SK-N-SH (cell line): ENCODE measurements at regions not wholly inside any gene's neighbourhood (a gene's known extent, or its start where the extent isn't known, plus 50 kb on each side); places are given as distances from the start of the nearest gene placed in this dataset.

Experiments used
- CTCF ChIA-PET: fragments of 300-600, 350-600 bp; formaldehyde crosslinking; extraction: SDS; loops from one replicate; lab custom pipeline; 2021; lab: Yijun Ruan, JAX
- POLR2A ChIA-PET: fragments of 350-600 bp; sonication (Branson Sonifier 250); formaldehyde crosslinking; extraction: SDS; loops from one replicate; lab custom pipeline; 2020; ENCODE audit warnings: antibody characterized with exemption, inconsistent platforms; lab: Yijun Ruan, JAX
- DNase-seq: peaks from one replicate; pipeline ENCODE4 v3.0.0; 2012
- H2AFZ ChIP-seq: fragments of 200-600 bp; sonication (generic); 2 replicates; pipeline ENCODE4 v1.8.1; 2016; ENCODE audit warnings: antibody characterized with exemption, mild to moderate bottlenecking, low read depth
- H3F3A ChIP-seq: fragments of 200-600 bp; sonication (generic); replicated peaks from 2 replicates; pipeline ENCODE3; 2016; ENCODE audit warnings: antibody characterized with exemption, mild to moderate bottlenecking; ENCODE audit not compliant: insufficient read depth
- H3K27ac ChIP-seq, 2 experiments: fragments of 200-500 bp in 1 of 2; fragments of 200-600 bp in 1 of 2; sonication (Bioruptor generic) in 1 of 2; sonication (generic), shearing (Covaris generic) in 1 of 2; 2 replicates each; pipeline versions ENCODE4 v1.5.1 to v1.6.1; 2014 to 2016; ENCODE audit warnings: low read depth in 2 of 2, inconsistent platforms in 1 of 2, low read length in 1 of 2, mild to moderate bottlenecking in 1 of 2, mixed read lengths in 1 of 2
- H3K27me3 ChIP-seq: fragments of 200-600 bp; sonication (generic), shearing (Covaris generic); 2 replicates; pipeline ENCODE4 v1.6.1; 2016; ENCODE audit warnings: mixed run types; ENCODE audit not compliant: insufficient read depth
- H3K36me3 ChIP-seq, 2 experiments: fragments of 200-500 bp in 1 of 2; fragments of 200-600 bp in 1 of 2; sonication (Bioruptor generic) in 1 of 2; sonication (generic) in 1 of 2; replicated peaks in 1 of 2; 2 replicates each; pipeline versions ENCODE3 to v1.5.1; 2014 to 2016; ENCODE audit warnings: low read length in 1 of 2, mild to moderate bottlenecking in 1 of 2; ENCODE audit not compliant: insufficient read depth in 2 of 2, control insufficient read depth in 1 of 2
- H3K4me1 ChIP-seq, 2 experiments: fragments of 200-500 bp in 1 of 2; fragments of 200-600 bp in 1 of 2; sonication (Bioruptor generic) in 1 of 2; sonication (generic), shearing (Covaris generic) in 1 of 2; 2 replicates each; pipeline versions ENCODE4 v1.5.1 to v1.6.1; 2014 to 2016; ENCODE audit warnings: low read depth in 1 of 2, low read length in 1 of 2, mixed run types in 1 of 2; ENCODE audit not compliant: insufficient read depth in 2 of 2, control insufficient read depth in 1 of 2
- H3K4me2 ChIP-seq: fragments of 200-600 bp; sonication (generic), shearing (Covaris generic); 2 replicates; pipeline ENCODE4 v1.6.1; 2017; ENCODE audit warnings: mixed run types
- H3K4me3 ChIP-seq, 2 experiments: fragments of 200-500 bp in 1 of 2; fragments of 200-600 bp in 1 of 2; sonication (Bioruptor generic) in 1 of 2; sonication (generic), shearing (Covaris generic) in 1 of 2; 2 replicates each; pipeline versions ENCODE4 v1.5.1 to v1.8.1; 2014 to 2016; ENCODE audit warnings: low read depth in 2 of 2, inconsistent platforms in 1 of 2, low read length in 1 of 2, mild to moderate bottlenecking in 1 of 2, mixed read lengths in 1 of 2, moderate library complexity in 1 of 2
- H3K79me2 ChIP-seq: fragments of 200-600 bp; sonication (generic); 2 replicates; pipeline ENCODE4 v1.8.1; 2017; ENCODE audit warnings: mild to moderate bottlenecking; ENCODE audit not compliant: insufficient read depth
- H3K9ac ChIP-seq: fragments of 200-600 bp; sonication (generic); 2 replicates; pipeline ENCODE4 v1.6.1; 2017; ENCODE audit warnings: mixed run types
- H3K9me2 ChIP-seq: fragments of 200-600 bp; sonication (generic); 2 replicates; pipeline ENCODE4 v1.6.1; 2017; ENCODE audit warnings: mixed run types
- H3K9me3 ChIP-seq: fragments of 200-600 bp; sonication (generic); 2 replicates; pipeline ENCODE4 v1.6.1; 2017; ENCODE audit warnings: mixed run types, mild to moderate bottlenecking, moderate library complexity
- H4K20me1 ChIP-seq: fragments of 200-600 bp; sonication (generic); 2 replicates; pipeline ENCODE4 v1.6.1; 2017; ENCODE audit warnings: mild to moderate bottlenecking, mixed run types; ENCODE audit not compliant: insufficient read depth
- ELF1 ChIP-seq: IDR thresholded peaks from 2 replicates; pipeline ENCODE4 v1.4.0; 2012
- GATA2 ChIP-seq: sonication (generic); formaldehyde crosslinking; IDR thresholded peaks from 2 replicates; pipeline ENCODE4 v1.5.0; 2020; ENCODE audit warnings: mild to moderate bottlenecking, missing genetic modification reagents
- IRF3 ChIP-seq: fragments of 150-350 bp; IDR thresholded peaks from 2 replicates; pipeline ENCODE4 v1.6.1; 2016; ENCODE audit warnings: mild to moderate bottlenecking, low read depth, low read length
- PBX3 ChIP-seq: IDR thresholded peaks from 2 replicates; pipeline ENCODE4; 2012
- RCOR1 ChIP-seq: fragments of 150-350 bp; IDR thresholded peaks from 2 replicates; pipeline ENCODE4 v1.6.1; 2017; ENCODE audit warnings: antibody characterized with exemption, low read length
- RXRA ChIP-seq: IDR thresholded peaks from 2 replicates; pipeline ENCODE4 v1.4.0; 2012; ENCODE audit warnings: low read depth, mild to moderate bottlenecking, borderline replicate concordance
- WGBS: methylation state at CpG from one replicate; pipeline ENCODE4 v1.1.6; 2017; ENCODE audit warnings: low lambda C conversion rate; 5-methylcytosine and 5-hydroxymethylcytosine counted together
- TF ChIP-seq, protein P1 (sequence below): IDR thresholded peaks from 2 replicates; pipeline ENCODE4 v1.6.1; 2012; ENCODE audit warnings: mild to moderate bottlenecking, low read depth, low read length, moderate library complexity

- Histone ChIP-seq H3F3A (peaks cover 8% of the 10 kb centered on the region), H4K20me1 (no peaks in the 10 kb centered on the region), H3K4me1 (0 out of 4 replicates have a peak, but pooled peaks cover 0 to under 1% of the 10 kb centered on the region in 2 experiments), H3K9me3 (no peaks in the 10 kb centered on the region), H3K36me3 (no peaks in the 10 kb centered on the region), H3K27ac (no peak overlapping the region), H3K4me3 (no peak overlapping the region), H3K79me2 (no peaks in the 10 kb centered on the region), H3K27me3 (no peaks in the 10 kb centered on the region), H3K4me2 (no peak overlapping the region), H3K9me2 (no peaks in the 10 kb centered on the region), H3K9ac (no peak overlapping the region), H2AFZ (no peak overlapping the region)
- WGBS = 82% methylated on average over 3 of the region's 3 CpGs
- DNase-seq = no peak
- TF ChIP-seq, protein P1, sequence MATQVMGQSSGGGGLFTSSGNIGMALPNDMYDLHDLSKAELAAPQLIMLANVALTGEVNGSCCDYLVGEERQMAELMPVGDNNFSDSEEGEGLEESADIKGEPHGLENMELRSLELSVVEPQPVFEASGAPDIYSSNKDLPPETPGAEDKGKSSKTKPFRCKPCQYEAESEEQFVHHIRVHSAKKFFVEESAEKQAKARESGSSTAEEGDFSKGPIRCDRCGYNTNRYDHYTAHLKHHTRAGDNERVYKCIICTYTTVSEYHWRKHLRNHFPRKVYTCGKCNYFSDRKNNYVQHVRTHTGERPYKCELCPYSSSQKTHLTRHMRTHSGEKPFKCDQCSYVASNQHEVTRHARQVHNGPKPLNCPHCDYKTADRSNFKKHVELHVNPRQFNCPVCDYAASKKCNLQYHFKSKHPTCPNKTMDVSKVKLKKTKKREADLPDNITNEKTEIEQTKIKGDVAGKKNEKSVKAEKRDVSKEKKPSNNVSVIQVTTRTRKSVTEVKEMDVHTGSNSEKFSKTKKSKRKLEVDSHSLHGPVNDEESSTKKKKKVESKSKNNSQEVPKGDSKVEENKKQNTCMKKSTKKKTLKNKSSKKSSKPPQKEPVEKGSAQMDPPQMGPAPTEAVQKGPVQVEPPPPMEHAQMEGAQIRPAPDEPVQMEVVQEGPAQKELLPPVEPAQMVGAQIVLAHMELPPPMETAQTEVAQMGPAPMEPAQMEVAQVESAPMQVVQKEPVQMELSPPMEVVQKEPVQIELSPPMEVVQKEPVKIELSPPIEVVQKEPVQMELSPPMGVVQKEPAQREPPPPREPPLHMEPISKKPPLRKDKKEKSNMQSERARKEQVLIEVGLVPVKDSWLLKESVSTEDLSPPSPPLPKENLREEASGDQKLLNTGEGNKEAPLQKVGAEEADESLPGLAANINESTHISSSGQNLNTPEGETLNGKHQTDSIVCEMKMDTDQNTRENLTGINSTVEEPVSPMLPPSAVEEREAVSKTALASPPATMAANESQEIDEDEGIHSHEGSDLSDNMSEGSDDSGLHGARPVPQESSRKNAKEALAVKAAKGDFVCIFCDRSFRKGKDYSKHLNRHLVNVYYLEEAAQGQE = no peak
- no peak for TF ChIP-seq RXRA
- ChIA-PET CTCF (no interaction called here), POLR2A (no interaction called here)
Measured at GRCh38 chr9:18352711-18353110, 121.2 kb upstream of the ADAMTSL1 start.

DNA sequence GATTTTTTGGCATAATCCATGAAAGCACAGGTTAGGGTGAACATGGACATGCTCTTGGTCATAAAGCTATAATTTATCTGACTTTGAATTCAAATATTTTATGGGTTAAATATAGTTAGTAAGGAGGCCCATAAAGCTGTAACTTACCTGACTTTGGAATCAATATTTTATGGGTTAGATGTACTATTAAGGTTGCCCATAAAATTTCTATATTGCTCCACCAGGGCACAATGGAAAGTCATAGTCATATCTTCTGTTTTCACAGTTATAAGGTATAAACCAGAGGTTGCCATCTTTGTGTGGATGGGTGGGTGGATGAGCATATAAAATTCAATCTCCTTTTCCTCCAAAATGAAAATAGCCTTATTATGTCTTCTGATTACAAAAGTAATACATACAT lies 120.5 kb upstream of the ADAMTSL1 start:
- no peak overlapping the region for H2AFZ ChIP-seq
- peaks cover 8% of the 10 kb centered on the region for H3F3A ChIP-seq
- H3K27me3 ChIP-seq = no peaks in the 10 kb centered on the region
- POLR2A ChIA-PET = no interaction called here
- no peak overlapping the region for H3K27ac ChIP-seq
- H3K4me1 ChIP-seq = no peaks in the 10 kb centered on the region
- no peaks in the 10 kb centered on the region for H4K20me1 ChIP-seq
- H3K79me2 ChIP-seq = no peaks in the 10 kb centered on the region
- H3K4me3 ChIP-seq = no peak overlapping the region
- no peak overlapping the region for H3K9ac ChIP-seq
- TF ChIP-seq RCOR1 = no peak
- no peak for TF ChIP-seq PBX3
- TF ChIP-seq ELF1 = no peak
- TF ChIP-seq IRF3 = no peak
- no peak for TF ChIP-seq GATA2
- H3K36me3 ChIP-seq = no peaks in the 10 kb centered on the region
- no peaks in the 10 kb centered on the region for H3K9me2 ChIP-seq
- no peak overlapping the region for H3K4me2 ChIP-seq
- CTCF ChIA-PET = no interaction called here
- H3K9me3 ChIP-seq = no peaks in the 10 kb centered on the region
- no peak for DNase-seq
